Neuronal stem cell (in vitro differentiated cells): ENCODE measurements at regions not wholly inside any gene's neighbourhood (a gene's known extent, or its start where the extent isn't known, plus 50 kb on each side); places are given as distances from the start of the nearest gene placed in this dataset.

Experiments
- DNase-seq: peaks from one replicate; pipeline ENCODE4 v3.0.0-alpha.2; 2013; ENCODE audit warnings: low spot score
- H2AFZ ChIP-seq: one replicate; pipeline ENCODE4 v1.6.1; 2013; ENCODE audit warnings: mild to moderate bottlenecking, low read length, inconsistent platforms
- H2AK5ac ChIP-seq: 2 replicates; pipeline ENCODE4 v1.6.1; 2013; ENCODE audit warnings: low read depth, mild to moderate bottlenecking, inconsistent platforms, low read length, moderate library complexity, mixed read lengths
- H2BK120ac ChIP-seq: 2 replicates; pipeline ENCODE4 v1.6.1; 2013; ENCODE audit warnings: low read depth, mild to moderate bottlenecking, inconsistent platforms, low read length, moderate library complexity, mixed read lengths
- H2BK12ac ChIP-seq: one replicate; pipeline ENCODE4 v1.6.1; 2013; ENCODE audit warnings: low read length, inconsistent platforms
- H2BK15ac ChIP-seq: 2 replicates; pipeline ENCODE4 v1.6.1; 2013; ENCODE audit warnings: mild to moderate bottlenecking, low read length, inconsistent platforms, mixed read lengths
- H2BK5ac ChIP-seq: one replicate; pipeline ENCODE4 v1.6.1; 2013; ENCODE audit warnings: inconsistent platforms, mild to moderate bottlenecking, low read length, moderate library complexity
- H3K14ac ChIP-seq: one replicate; pipeline ENCODE4 v1.6.1; 2013; ENCODE audit warnings: low read length, inconsistent platforms
- H3K18ac ChIP-seq: 2 replicates; pipeline ENCODE4 v1.6.1; 2013; ENCODE audit warnings: low read length, inconsistent platforms
- H3K23ac ChIP-seq: 2 replicates; pipeline ENCODE4 v1.6.1; 2013; ENCODE audit warnings: low read depth, mild to moderate bottlenecking, mixed read lengths, low read length, inconsistent platforms; ENCODE audit not compliant: poor library complexity
- H3K27ac ChIP-seq: replicated peaks from 3 replicates; pipeline ENCODE4 v1.5.1; 2013; ENCODE audit warnings: low read length, inconsistent platforms
- H3K27me3 ChIP-seq, 3 experiments: 2 replicates each; pipeline ENCODE4 v1.6.1; 2013; ENCODE audit warnings: low read length in 3 of 3, mild to moderate bottlenecking in 2 of 3, inconsistent platforms in 1 of 3, low read depth in 1 of 3, mixed read lengths in 1 of 3, moderate library complexity in 1 of 3; ENCODE audit not compliant: control insufficient read depth in 3 of 3, insufficient read depth in 3 of 3
- H3K36me3 ChIP-seq, 2 donors: replicated peaks in 1 of 2; 2 replicates each; pipeline ENCODE4 v1.6.1; 2013; ENCODE audit warnings: low read length in 2 of 2; ENCODE audit not compliant: control insufficient read depth in 2 of 2, insufficient read depth in 2 of 2
- H3K4ac ChIP-seq: 2 replicates; pipeline ENCODE4 v1.6.1; 2013; ENCODE audit warnings: inconsistent platforms, mild to moderate bottlenecking, low read length, moderate library complexity
- H3K4me1 ChIP-seq, 2 donors: 1 replicate in 1 of 2; 2 replicates in 1 of 2; pipeline ENCODE4 v1.6.1; 2013; ENCODE audit warnings: low read length in 2 of 2, low read depth in 1 of 2; ENCODE audit not compliant: control insufficient read depth in 2 of 2, insufficient read depth in 1 of 2
- H3K4me2 ChIP-seq: one replicate; pipeline ENCODE4 v1.6.1; 2013; ENCODE audit warnings: mild to moderate bottlenecking, low read length, inconsistent platforms; ENCODE audit not compliant: insufficient read depth, poor library complexity, severe bottlenecking
- H3K4me3 ChIP-seq, 2 donors: 2 replicates each; pipeline ENCODE4 v1.5.1; 2013; ENCODE audit warnings: low read length in 2 of 2, mild to moderate bottlenecking in 2 of 2, inconsistent platforms in 1 of 2, moderate library complexity in 1 of 2
- H3K79me1 ChIP-seq: one replicate; pipeline ENCODE4 v1.6.1; 2013; ENCODE audit warnings: low read depth, mild to moderate bottlenecking, inconsistent platforms, low read length, moderate library complexity
- H3K9ac ChIP-seq: one replicate; pipeline ENCODE4 v1.6.1; 2013; ENCODE audit warnings: mild to moderate bottlenecking, low read depth, low read length, inconsistent platforms; ENCODE audit not compliant: poor library complexity
- H3K9me3 ChIP-seq, 2 donors: replicated peaks in 1 of 2; 2 replicates each; pipeline versions ENCODE3 to v1.6.1; 2013; ENCODE audit warnings: low read length in 2 of 2, mild to moderate bottlenecking in 2 of 2, inconsistent platforms in 1 of 2, low read depth in 1 of 2, mixed read lengths in 1 of 2, moderate library complexity in 1 of 2; ENCODE audit not compliant: control insufficient read depth in 2 of 2, insufficient read depth in 1 of 2
- H4K8ac ChIP-seq: one replicate; pipeline ENCODE4 v1.6.1; 2013; ENCODE audit warnings: low read depth, mild to moderate bottlenecking, inconsistent platforms, low read length, moderate library complexity
- H4K91ac ChIP-seq: one replicate; pipeline ENCODE4 v1.6.1; 2013; ENCODE audit warnings: low read length, low read depth, mild to moderate bottlenecking, inconsistent platforms; ENCODE audit not compliant: poor library complexity
- WGBS, 2 donors: extraction: QIAGEN DNeasy Blood & Tissue Kit; methylation state at CpG; one replicate each; pipeline ENCODE4 v1.1.7; 2013; ENCODE audit warnings: missing lambda C conversion rate in 2 of 2, mixed read lengths in 1 of 2; ENCODE audit not compliant: insufficient read length in 2 of 2, insufficient replicate concordance in 1 of 2; ENCODE audit errors: extremely low coverage in 2 of 2; 5-methylcytosine and 5-hydroxymethylcytosine counted together

- Histone ChIP-seq H2BK12ac (no peak overlapping the region), H2BK15ac (no peak overlapping the region)
These were observed 78.8 kb downstream of the MYL12B start for GRCh38 chr18:3340682-3341097.

GRCh38 chr18:3342628-3343027 is 80.7 kb downstream of the MYL12B start:
- H3K4ac ChIP-seq = no peak overlapping the region
- WGBS, 2 donors = no CpG with 5 or more reads among the region's 5 CpGs

More at GRCh38 chr18:3340682-3341097, 78.8 kb downstream of the MYL12B start:
- no peak overlapping the region for H3K4me3 ChIP-seq
- H3K4me2 ChIP-seq = no peak overlapping the region
- H4K91ac ChIP-seq = no peak overlapping the region
- peaks cover 0 to 2% (median 0%) of the 10 kb centered on the region in 3 experiments for H3K27me3 ChIP-seq
- H2AFZ ChIP-seq = no peak overlapping the region
- H2BK5ac ChIP-seq = no peak overlapping the region
- no peak overlapping the region for H2BK120ac ChIP-seq
- H3K18ac ChIP-seq = no peak overlapping the region
- no peaks in the 10 kb centered on the region for H3K36me3 ChIP-seq
- no peak for DNase-seq
- H3K27ac ChIP-seq = no peak overlapping the region
- H3K23ac ChIP-seq = no peak overlapping the region
- no peaks in the 10 kb centered on the region for H3K79me1 ChIP-seq
- H3K9ac ChIP-seq = no peak overlapping the region
- no peaks in the 10 kb centered on the region for H3K9me3 ChIP-seq
- no peak overlapping the region for H3K4ac ChIP-seq
- no peak overlapping the region for H4K8ac ChIP-seq
- no peak overlapping the region for H2AK5ac ChIP-seq
- H3K4me1 ChIP-seq = no peaks in the 10 kb centered on the region
- H3K14ac ChIP-seq = no peak overlapping the region
- WGBS, 2 donors = no CpG with 5 or more reads among the region's 2 CpGs

GRCh38 chr18:3345452-3345851 is 83.5 kb downstream of the MYL12B start:
- H3K18ac ChIP-seq = no peak overlapping the region
- no peak overlapping the region for H2AK5ac ChIP-seq
- H3K4me1 ChIP-seq = peaks cover 0 to 3% of the 10 kb centered on the region in 2 donors
- no peak overlapping the region for H2BK120ac ChIP-seq
- no peak for DNase-seq
- H3K23ac ChIP-seq = no peak overlapping the region
- no peak overlapping the region for H3K4me2 ChIP-seq
- no peaks in the 10 kb centered on the region for H3K79me1 ChIP-seq
- H3K4ac ChIP-seq = no peak overlapping the region
- H3K14ac ChIP-seq = no peak overlapping the region
- H3K27me3 ChIP-seq = peaks cover 0 to 8% (median 0%) of the 10 kb centered on the region in 3 experiments
- H3K27ac ChIP-seq = no peak overlapping the region
- H2BK15ac ChIP-seq = no peak overlapping the region
- H2AFZ ChIP-seq = no peak overlapping the region
- no peak overlapping the region for H3K9ac ChIP-seq
- no peaks in the 10 kb centered on the region for H3K9me3 ChIP-seq
- no peak overlapping the region for H2BK12ac ChIP-seq
- H4K91ac ChIP-seq = no peak overlapping the region
- WGBS, 2 donors = no CpG with 5 or more reads among the region's 2 CpGs
- no peak overlapping the region for H2BK5ac ChIP-seq
- H3K4me3 ChIP-seq = no peak overlapping the region
- no peak overlapping the region for H4K8ac ChIP-seq
- no peaks in the 10 kb centered on the region for H3K36me3 ChIP-seq

More at GRCh38 chr18:3342628-3343027, 80.7 kb downstream of the MYL12B start:
- no peak overlapping the region for H3K4me3 ChIP-seq
- H2BK12ac ChIP-seq = no peak overlapping the region
- H3K4me1 ChIP-seq = peaks cover 0 to 2% of the 10 kb centered on the region in 2 donors
- no peak overlapping the region for H2AK5ac ChIP-seq
- H3K36me3 ChIP-seq = no peaks in the 10 kb centered on the region
- H3K18ac ChIP-seq = no peak overlapping the region
- no peak overlapping the region for H3K23ac ChIP-seq
- H4K8ac ChIP-seq = no peak overlapping the region
- no peak overlapping the region for H3K27ac ChIP-seq
- no peak overlapping the region for H4K91ac ChIP-seq
- no peak overlapping the region for H2BK5ac ChIP-seq
- H3K9me3 ChIP-seq = no peaks in the 10 kb centered on the region
- H3K27me3 ChIP-seq = peaks cover 0 to 6% (median 0%) of the 10 kb centered on the region in 3 experiments
- no peak overlapping the region for H3K4me2 ChIP-seq
- no peak for DNase-seq
- H2BK120ac ChIP-seq = no peak overlapping the region
- H2BK15ac ChIP-seq = no peak overlapping the region
- H2AFZ ChIP-seq = no peak overlapping the region
- no peak overlapping the region for H3K9ac ChIP-seq
- no peak overlapping the region for H3K14ac ChIP-seq
- H3K79me1 ChIP-seq = no peaks in the 10 kb centered on the region

- Histone ChIP-seq H3K4me2 (no peak overlapping the region), H3K9ac (no peak overlapping the region), H2BK12ac (no peak overlapping the region), H3K23ac (no peak overlapping the region), H3K36me3 (no peaks in the 10 kb centered on the region), H4K8ac (no peak overlapping the region), H2BK120ac (no peak overlapping the region), H3K9me3 (no peaks in the 10 kb centered on the region), H2BK5ac (no peak overlapping the region), H3K4me3 (no peak overlapping the region), H2AFZ (no peak overlapping the region), H2AK5ac (no peak overlapping the region), H3K4me1 (peaks cover 0 to 3% of the 10 kb centered on the region in 2 donors), H3K18ac (no peak overlapping the region), H3K27me3 (peaks cover 0 to 8% (median 0%) of the 10 kb centered on the region in 3 experiments), H2BK15ac (no peak overlapping the region), H3K4ac (no peak overlapping the region), H3K79me1 (no peaks in the 10 kb centered on the region), H3K27ac (no peak overlapping the region), H4K91ac (no peak overlapping the region), H3K14ac (no peak overlapping the region)
- no CpG with 5 or more reads among the region's 1 CpG for WGBS, 2 donors
- DNase-seq = no peak
These were observed 84.0 kb downstream of the MYL12B start for GRCh38 chr18:3345885-3346284.
